GM18867 (cell line): ENCODE measurements at regions not wholly inside any gene's neighbourhood (a gene's known extent, or its start where the extent isn't known, plus 50 kb on each side); places are given as distances from the start of the nearest gene placed in this dataset.
A peak's percentile ranks its signal among the peaks of the same experiment; 100 is the strongest.
"Not testable (repeated sequence)": the region's sequence is repeated elsewhere in the genome, so short reads cannot be mapped to it uniquely, and the experiment has no call there.

ENCODE experiments used
- ATAC-seq: cut with Tn5 transposase; IDR thresholded peaks from one replicate; pipeline ENCODE4 v1.9.1; 2021; ENCODE audit warnings: mild to moderate bottlenecking, moderate library complexity; ENCODE audit not compliant: unreplicated experiment

DNA sequence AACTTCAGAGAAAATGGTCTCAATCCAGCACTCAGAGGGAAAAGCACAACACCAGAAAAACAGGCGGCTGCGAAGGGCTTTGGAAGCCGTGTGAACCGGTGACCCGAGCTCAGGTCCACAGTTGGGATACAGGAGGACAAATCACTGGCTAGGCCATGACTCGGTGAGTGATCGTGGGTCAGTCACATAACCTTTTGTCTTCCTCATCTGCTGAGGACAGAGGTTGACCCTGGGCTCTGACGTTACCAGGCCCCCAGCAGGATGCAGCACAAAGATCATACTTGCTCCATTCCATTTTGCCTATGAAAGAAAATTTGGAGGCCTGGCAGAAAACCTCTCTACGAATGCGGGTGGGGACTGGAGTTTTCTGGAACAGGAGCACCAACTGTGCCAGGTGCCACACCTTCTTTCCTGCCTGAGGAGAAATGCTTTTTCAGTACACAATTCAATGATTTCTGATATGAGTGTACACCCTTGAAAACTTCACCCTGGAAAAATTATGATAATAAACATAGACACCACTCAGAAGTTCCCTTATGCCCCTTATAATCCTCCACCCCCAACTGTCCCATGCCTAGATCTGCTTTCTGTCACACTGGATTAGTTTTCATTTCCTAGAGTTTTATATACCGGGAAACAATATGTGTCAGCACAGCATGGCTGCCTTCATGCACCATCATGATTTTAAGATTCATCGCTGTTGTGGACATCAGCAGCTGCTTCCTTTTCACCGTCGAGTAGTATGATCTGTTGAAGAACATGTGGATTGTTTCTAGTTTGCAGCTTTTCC is 85.3 kb upstream of the RALGAPA2 start:
- ATAC-seq = no peak

DNA sequence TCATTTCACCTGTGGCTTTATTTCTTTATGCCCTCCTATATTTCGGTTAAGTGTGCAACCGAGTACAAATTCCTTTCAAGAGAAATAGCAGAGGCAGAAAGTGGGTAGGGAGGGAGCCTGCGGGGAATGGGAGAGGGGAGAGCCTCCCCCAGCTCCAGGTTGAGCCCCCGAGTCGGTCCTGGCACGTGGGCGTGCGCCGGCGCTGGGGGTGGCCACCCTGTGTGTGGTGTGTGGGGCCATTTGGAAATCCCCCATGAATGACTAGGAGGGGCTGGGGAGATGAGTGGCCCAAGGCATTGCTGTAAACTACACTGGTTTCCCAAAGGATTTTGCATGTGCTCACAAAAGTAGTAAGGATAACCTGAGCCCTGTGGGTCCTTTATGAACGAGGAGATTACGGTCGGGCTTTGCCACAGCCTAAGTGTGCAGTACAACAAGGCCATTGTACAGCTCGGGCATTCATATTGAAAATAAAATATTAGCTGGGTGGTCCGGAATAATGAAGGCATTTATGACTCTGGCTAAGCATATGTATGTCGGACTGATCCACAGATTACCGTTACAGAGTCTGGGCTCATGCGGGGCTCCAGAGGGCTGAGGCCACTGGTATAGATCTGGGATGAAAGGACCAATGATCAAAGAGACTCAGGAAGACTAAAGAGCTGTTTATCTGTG is 84.5 kb upstream of the RALGAPA2 start:
- no peak for ATAC-seq

DNA sequence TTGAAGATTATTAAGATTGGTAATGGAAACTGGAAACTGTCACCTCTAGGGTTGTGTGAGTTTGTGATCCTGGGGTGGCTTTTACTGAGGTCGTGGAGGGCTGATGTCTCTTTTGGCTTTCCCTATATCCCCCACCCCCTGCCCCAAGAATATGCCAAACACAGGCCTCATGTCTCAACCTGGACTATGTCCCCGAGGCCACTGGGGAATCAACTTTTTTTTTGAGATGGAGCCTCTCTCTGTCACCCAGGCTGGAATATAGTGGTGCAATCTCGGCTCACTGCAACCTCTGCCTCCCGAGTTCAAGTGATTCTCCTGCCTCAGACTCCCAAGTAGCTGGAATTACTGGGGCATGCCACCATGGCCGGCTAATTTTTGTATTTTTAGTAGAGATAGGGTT is 83.3 kb upstream of the RALGAPA2 start:
- ATAC-seq = no peak

DNA sequence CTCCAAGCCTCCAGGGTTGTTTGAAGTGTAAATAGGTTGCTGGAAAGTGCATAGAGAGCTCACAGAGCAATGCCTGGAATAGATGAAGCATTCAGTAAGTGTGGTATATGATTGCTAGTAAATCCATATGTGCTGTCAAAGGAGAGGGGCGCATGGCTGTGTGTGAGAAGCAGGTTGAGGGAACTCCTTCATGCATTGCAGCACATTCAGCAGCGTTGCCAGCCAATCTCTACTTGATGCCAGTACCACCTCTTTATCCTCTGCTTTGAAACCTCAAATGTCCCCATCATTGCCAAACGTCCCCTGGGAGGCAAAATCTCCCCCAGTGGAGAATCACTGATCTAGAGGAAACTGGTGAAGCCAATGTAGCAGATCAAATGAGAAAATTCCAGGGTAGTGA is 82.7 kb upstream of the RALGAPA2 start:
- no peak for ATAC-seq

DNA sequence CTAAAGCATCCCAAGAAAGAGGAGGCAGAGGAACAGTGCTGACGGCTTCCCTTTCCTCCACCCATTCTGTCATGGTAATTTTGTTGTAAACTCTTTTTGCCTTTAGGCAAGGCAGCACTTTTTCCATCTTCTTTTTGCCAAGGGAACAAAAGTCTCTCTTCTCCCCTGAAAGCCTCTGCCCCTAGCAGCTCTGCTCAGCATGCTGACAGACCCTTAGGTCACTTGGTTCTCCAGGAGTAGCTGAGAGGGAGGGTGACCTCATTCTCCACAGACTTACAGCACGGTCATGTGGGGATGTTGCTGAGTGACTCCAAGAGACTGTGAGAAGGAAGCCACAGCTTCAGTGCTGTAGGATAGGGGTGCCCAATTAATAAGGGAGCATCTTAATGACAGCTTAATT is 81.1 kb upstream of the RALGAPA2 start:
- ATAC-seq = no peak

DNA sequence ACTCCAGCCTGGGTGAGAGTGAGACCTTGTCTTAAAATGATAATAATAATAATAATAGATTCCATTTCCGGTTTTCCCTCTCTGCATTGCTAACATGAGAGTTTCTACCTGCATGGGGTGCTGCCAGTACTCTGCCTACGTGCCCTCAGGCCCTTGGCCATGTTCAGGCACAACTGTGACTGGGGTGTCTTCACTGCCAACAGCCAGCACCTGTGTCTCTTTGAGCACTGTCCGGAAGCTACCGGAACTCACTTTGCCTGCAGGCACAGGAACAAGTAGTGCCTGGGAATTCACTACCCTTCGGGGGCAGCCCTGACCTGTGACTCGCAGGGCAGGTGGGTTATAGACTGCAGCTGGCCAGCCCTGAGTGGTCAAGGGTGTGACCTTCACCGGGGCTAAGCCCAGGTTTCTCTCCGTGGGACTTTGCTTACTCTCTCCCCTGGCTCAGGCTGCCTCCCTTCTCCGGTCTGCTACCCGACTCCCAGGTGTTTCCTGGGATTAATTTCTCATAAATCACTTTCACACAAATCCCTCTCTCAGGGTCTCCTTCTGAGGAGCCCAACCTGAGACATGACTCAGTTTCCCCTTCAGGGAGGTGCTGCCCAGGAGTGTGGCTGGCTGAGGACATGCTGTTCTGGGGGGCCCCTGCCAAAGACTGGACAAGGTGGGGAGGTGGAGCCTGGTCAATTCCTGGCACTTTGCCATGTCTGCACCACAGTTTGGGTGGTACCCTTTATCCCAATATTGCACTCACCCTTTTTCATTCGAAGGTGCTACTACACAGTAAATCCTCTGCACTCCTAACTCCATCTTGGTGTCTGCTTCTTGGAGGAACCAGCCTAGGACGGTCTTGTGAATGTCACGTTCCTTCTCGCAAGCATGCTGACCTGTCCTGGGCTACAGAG is 79.5 kb upstream of the RALGAPA2 start:
- ATAC-seq = no peak

DNA sequence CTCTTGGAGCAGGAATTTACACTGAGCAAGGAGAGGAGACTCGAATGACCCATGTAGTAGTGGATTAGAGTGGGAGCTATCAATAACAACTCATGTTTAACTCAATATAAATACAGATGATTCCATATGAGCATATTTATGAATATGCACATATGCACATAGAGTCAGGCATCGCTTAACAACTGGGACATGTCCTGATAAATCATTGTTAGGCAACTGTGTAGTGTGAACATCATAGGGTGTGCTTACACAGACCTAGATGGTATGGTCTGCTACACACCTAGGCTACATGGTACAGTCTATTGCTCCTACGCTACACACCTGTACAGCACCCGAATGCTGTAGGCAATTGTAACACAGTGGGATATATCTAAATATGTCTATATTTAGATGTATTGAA is 75.9 kb upstream of the RALGAPA2 start:
- no peak for ATAC-seq

DNA sequence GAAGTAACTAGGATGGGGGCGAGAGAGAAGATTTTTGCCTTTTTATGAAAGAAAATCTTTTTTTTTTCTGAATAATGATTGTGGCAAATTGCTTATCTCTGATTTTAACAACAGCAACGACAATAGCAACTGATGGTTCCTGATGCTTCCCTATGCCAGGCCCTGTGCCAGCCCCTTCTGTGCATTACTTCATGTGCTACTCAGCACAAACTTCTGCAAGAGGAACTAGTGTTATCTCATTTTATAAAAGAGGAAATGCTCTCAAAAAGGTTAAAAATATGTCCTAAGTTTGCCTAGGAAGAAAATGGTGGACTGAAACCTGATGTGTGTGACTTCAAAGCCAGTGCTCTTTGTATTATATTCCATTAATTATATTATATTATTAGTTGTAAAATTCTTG is 74.0 kb upstream of the RALGAPA2 start:
- ATAC-seq = no peak

DNA sequence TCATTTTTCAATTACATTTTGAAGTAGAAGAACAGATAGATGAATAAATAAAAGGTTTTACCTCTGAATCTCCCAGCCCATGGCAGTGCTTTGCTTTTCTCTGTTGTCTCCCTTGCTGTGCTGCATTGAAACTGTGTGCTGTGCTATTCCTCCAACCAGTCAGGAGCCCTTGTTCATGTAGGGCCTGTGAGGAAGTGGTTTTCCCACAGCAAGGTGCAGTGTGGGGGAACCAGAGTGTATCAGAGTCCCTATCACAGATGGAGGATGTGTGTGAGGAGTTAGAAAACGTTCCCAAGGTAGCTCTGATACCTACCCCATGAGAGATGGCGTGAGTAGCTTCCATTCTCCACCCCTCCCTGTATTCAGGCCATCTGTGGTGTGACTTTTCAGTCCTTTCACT is 72.8 kb upstream of the RALGAPA2 start:
- no peak for ATAC-seq

DNA sequence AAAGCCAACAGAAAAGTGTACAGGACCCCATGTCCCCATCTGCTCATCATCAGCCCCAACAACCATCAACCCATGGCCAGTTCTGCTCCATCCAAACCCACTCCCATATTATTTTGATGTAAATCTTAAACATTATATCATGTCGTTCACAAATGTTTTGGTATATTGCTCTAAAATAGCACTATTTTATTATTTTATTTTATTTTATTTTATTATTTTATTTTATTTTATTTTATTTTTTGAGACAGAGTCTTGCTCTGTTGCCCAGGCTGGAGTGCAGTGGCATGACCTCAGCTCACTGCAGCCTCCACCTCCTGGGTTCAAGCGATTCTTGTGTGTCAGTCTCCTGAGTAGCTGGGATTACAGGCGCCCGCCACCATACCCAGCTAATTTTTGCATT is 72.0 kb upstream of the RALGAPA2 start:
- ATAC-seq = not testable (repeated sequence)

DNA sequence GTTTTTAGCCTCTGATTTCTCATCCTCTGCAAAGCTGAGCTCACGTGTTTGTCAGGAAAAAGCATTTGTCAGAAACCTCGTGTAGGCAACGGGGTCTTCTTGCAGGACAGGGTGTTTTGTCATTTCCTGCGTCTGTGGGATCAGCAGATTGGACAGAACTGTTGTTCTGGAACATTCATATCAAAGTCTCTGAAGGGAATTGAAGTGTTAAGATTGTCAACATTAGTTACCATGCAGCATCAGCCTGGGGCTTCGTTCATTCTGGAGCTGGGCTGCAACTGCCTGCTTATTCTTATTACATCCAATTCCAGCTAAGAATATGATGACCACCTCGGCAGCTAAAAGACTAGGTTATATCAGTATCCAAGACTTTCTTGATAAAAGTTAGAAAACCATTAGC is 71.0 kb upstream of the RALGAPA2 start:
- no peak for ATAC-seq

DNA sequence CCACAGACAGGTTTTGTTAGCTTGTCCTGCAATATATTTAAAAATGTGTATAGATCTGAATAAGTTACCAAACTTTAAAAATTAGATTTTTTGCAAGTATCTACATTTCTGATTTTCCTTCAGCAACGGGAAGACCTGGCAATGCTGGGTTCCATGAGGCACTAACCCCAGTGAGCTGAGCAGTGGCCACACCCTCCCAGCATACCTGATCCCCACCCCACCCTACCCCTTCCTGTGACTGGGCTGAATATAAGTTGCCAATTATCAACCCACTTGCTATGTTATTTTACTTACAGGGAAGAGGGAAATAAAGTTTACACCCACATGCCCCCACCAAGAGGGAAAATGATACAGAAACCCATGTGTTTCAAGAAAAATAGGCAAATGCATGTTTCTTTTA is 70.3 kb upstream of the RALGAPA2 start:
- ATAC-seq = no peak

DNA sequence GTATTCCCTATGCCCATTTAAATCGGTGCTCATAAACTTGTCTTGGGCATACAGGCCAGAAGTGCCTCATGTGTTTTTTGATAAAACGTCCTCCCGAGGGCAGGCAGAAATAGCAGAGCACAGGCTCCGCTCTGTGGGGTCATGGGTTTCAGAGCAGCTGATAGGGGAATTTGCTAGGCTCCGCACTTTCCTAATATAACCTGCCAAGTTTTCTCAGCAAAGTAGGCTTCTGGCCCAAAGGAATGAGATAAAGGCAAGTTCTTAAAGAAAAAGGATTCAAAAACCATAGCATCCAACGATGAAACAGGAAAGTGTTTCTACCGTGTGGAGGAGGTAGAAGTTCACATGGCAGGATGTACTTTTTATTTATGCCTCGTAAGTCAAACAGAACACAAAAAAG is 69.8 kb upstream of the RALGAPA2 start:
- ATAC-seq = no peak

DNA sequence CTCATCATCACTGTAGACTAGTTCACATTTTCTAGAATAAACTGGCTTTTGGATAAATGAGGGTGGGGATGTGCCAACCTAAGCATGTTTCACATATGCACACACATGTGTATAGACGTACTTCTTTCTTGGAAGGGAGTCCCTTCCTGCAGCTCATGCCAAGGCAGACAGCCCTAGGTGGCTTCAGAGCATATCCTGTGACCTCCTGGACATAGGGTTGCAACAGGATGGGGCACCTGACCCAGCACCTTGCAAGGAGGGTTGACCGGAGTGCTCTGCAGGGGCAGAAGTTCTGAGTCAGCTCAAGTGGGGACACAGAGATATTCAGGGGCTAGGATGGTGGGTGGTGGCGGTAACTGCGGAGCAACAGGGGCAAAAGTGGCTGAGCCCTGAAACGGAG is 68.6 kb upstream of the RALGAPA2 start:
- ATAC-seq = no peak

DNA sequence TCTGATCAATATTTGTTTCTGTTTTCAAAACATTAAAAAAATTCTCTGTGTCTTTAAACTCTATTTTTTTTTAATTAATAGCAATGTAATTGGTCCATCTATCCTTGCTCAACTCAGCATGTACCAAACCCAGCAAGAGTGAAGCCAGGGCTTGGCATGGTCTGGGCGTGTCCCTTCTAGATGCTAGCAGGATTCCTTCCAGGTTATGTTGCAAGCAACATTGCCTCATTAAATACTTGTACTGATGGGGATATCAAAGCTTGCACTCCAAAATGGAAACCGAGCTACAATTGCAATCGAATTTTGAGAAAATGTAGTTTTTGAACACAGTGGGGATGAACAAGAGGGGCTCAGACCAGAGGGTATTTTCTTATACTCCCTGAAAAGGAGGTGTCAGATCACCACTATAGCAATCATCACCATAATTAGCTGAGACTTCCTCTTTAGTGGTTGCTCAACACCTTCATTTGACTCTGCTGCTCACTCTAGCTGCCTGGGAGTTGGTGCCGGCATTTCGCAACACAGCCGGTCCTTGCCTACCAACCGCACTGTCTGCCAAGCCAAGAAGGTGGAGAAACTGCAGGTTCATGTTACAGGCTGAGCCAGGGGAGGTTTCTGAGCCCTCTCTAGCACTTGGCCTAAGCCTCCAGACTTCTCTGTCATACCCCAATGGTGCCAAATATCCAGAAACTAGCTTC is 67.8 kb upstream of the RALGAPA2 start:
- ATAC-seq = peak; percentile 98

DNA sequence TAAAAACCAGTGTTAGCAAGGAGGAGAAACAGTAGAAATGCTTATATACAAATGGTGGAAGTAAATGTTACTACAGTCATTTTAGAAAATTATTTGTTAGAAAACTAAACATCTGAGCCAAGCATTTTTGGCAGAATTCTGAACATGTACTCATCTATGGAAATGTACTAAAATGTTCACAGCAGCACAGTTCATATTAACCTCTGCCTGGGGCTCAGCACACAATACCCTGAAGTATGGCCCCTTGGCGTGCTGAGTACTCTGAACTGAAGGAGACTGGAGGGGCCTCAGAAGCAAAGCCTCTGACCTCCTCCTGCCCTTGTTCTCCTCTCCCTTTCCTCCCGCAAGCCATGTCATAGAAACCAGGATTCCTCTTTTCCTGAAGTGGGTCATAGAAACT is 66.2 kb upstream of the RALGAPA2 start:
- no peak for ATAC-seq

DNA sequence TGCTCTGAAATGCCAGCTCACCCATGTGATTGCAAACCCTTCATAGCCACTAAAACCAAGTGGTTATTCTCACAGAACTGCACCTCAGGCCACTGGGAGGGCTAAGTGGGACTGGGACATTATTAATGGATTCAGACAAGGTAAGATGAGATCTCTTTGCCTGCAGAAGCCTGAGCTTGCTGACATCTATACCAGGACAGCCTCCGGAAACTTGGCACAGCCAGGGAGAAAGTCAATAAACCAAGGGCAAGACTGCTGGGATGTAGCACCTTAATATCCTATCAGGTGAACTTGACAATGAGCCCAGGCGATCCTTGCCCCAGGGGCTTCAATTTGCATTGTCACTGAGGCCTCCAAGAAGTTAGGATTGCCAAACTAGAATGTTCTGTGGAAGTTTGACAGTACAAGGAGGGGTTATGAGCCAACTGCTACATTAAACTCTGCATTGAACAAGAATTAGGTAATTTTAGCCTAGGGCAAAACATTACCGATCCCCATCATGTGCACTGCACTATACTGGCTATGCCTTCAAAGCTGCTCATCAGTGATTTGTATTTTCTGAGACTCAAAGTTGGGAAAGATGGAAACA is 60.1 kb upstream of the RALGAPA2 start:
- ATAC-seq = no peak

DNA sequence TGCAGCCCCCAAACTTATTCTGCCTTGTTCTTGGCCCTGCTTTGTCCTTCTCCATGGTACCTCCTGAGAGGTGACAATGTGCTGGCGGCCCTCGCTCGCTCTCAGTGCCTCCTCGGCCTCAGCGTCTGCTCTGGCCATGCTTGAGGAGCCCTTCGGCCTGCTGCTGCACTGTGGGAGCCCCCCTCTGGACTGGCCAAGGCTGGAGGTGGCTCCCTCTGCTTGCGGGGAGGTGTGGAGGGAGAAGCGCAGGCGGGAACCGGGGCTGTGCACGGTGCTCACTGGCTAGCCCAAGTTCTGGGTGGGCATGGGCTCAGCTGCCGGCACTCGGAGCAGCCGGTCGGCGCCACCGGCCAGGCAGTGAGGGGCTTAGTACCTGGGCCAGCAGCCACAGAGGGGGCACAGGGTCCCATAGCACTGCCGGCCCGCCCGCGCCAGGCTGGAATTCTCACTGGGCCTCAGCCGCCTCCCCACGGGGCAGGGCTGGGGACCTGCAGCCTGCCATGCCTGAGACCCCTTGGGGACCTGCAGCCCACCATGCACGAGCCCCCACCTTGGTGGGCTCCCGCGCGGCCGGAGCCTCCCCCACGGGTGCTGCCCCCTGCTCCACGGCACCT is 55.9 kb upstream of the RALGAPA2 start:
- ATAC-seq = no peak

DNA sequence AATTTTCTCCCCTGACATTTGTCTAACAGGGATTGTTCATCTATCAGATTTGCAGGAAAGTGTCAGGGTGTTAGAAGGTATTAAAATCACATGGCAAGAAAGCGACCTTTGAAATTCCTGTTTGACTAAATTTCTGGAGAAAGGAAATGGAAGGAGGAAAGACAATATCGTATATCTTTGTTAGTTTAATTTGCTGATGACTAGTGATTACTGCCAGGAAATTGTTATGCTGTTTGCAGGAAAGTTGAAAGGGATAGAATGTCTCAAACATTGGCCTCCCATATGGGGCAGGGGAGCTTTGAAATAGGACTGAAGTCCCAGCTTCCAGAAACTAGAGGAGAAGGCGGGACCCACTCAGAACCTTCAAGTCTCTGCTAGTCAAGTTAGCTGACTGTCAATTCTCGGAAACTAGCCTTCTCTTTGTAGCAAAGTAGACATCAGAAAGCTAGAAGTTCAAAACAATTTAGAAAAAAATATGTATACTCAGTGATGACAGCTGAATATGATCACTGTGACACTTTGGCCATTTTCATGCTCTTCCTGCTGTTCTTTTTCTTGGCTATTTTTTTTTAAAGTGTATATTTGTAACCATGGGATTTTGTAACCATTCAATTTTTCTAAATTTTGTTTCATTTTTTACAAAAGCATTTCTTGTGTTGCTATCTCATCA is 53.4 kb upstream of the RALGAPA2 start:
- no peak for ATAC-seq

DNA sequence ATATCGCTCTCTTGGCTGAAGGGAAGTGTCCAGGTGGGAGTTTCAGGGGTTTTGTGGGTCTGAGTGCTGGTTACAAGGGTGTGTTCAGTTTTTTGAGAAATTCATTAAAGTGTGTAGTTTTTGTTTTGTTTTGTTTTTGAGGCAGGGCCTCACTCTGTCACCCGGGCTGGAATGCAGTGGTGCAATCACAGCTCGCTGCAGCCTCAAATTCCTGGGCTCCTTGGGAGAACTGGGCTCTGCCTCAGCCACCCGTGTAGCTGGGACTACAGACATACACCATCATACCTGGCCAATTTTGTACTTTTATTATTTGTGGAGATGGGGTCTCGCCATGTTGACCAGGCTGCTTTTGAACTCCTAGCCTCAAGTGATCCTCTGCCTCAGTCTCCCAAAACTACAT is 51.2 kb upstream of the RALGAPA2 start:
- no peak for ATAC-seq
